Stimulated activated CD8-positive, alpha-beta memory T cell treated with anti-CD3 and anti-CD28 coated beads, Interleukin-15, amount 100 ng/mL, for 4 hours (primary cell): ENCODE measurements at regions not wholly inside any gene's neighbourhood (a gene's known extent, or its start where the extent isn't known, plus 50 kb on each side); places are given as distances from the start of the nearest gene placed in this dataset.

Experiments used
- DNase-seq, 2 donors: peaks; one replicate each; pipeline ENCODE4 v3.0.0-alpha.2; 2020; ENCODE audit warnings: low read depth in 2 of 2

- DNase-seq, result no peak
Measured at GRCh38 chr22:49243335-49243734, 584.3 kb downstream of the BRD1 start.

- no peak for DNase-seq
Measured at GRCh38 chr22:49242480-49242879, 585.2 kb downstream of the BRD1 start.

- no peak for DNase-seq
Measured at GRCh38 chr22:49241174-49241851, 586.4 kb downstream of the BRD1 start.

- no peak for DNase-seq
Measured at GRCh38 chr22:49240472-49240871, 587.2 kb downstream of the BRD1 start.

GRCh38 chr22:49240016-49240380 is 587.7 kb downstream of the BRD1 start:
- no peak for DNase-seq

GRCh38 chr22:49239264-49240015 is 588.2 kb downstream of the BRD1 start:
- no peak for DNase-seq

- DNase-seq, result no peak
Measured at GRCh38 chr22:49238181-49239141, 589.2 kb downstream of the BRD1 start.

GRCh38 chr22:49237703-49238102 is 590.0 kb downstream of the BRD1 start:
- no peak for DNase-seq

- no peak for DNase-seq
Measured at GRCh38 chr22:49237279-49237678, 590.4 kb downstream of the BRD1 start.

GRCh38 chr22:49236541-49237075 is 591.1 kb downstream of the BRD1 start:
- DNase-seq, result no peak

- no peak for DNase-seq
Measured at GRCh38 chr22:49235463-49236300, 592.0 kb downstream of the BRD1 start.

GRCh38 chr22:49234459-49234858 is 593.2 kb downstream of the BRD1 start:
- DNase-seq, result no peak

- DNase-seq, result no peak
Measured at GRCh38 chr22:49233507-49234100, 594.1 kb downstream of the BRD1 start.

GRCh38 chr22:49232319-49233067 is 595.2 kb downstream of the BRD1 start:
- DNase-seq, result no peak

- no peak for DNase-seq
Measured at GRCh38 chr22:49230194-49230577, 597.5 kb downstream of the BRD1 start.

GRCh38 chr22:49229483-49230193 is 598.0 kb downstream of the BRD1 start:
- no peak for DNase-seq

GRCh38 chr22:49228431-49229037 is 599.1 kb downstream of the BRD1 start:
- DNase-seq, result no peak

- DNase-seq, result no peak
Measured at GRCh38 chr22:49227670-49228069, 600.0 kb downstream of the BRD1 start.

- no peak for DNase-seq
Measured at GRCh38 chr22:49226096-49226495, 601.6 kb downstream of the BRD1 start.
